Stimulated activated CD4-positive, alpha-beta T cell treated with anti-CD3 and anti-CD28 coated beads, Interleukin-15, amount 100 ng/mL, for 1 hour (primary cell): ENCODE measurements at regions not wholly inside any gene's neighbourhood (a gene's known extent, or its start where the extent isn't known, plus 50 kb on each side); places are given as distances from the start of the nearest gene placed in this dataset.
"Not testable (repeated sequence)": the region's sequence is repeated elsewhere in the genome, so short reads cannot be mapped to it uniquely, and the experiment has no call there.

Experiments
- DNase-seq, 2 donors: peaks; one replicate each; pipeline ENCODE4 v3.0.0-alpha.2; 2020; ENCODE audit warnings: low read depth in 1 of 2, low spot score in 1 of 2

DNA sequence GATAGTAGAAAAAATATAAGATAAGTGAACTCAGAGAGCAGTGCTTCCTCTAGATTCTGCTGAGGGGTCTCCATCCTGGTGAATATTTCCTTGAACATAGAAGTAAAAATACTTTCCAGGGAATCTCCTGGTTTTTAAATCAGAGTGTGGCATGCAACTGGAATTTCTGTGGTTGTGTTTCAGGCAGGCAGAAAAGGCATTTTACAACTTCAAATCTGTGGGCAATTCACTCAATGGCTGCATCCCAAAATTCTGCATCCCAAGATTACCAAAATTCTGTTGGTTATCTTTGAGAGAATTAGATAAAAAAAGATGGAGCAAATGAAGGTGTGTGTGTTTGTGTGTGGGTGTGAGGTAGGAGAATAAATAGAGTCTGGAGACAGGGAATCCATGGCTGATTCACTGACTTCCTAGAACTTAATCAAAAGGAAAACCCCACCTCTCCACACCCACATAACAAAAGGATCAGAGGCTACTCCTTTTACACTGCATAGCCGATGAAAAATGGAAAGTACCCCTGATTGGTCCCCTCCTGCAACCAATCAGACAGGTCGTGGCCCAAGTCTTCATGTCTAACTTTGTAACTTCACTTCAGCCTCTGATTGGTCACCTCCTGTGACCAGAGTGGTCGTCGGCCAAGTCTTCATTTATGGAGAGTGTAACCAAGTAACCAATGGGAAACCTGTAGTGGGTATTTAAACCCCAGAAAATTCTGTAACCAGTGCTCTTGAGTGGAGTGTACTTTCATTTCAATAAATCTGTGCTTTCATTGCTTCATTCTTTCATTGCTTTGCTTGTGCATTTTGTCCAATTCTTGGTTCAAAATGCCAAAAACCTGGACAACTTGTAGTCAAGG lies 112.8 kb downstream of the DLEU7 start:
- DNase-seq = no peak

DNA sequence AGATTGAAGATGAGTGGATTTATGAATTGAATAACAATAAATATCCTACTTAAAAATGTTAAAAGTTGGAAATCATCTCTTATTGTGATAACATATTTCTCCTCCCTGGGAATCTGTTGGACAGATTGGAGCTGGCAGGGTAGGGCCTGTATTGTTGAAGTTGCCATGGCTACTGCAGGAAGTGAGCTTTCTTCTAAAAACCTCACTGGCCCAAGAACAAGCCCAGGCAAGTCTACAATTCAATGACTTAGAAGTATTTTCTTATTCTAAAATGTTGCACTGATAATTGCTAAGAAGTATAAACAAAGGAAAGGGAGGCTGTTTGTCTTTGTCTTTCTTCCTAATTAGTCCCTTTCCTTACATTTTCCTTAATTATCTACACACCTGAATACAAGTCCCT lies 112.1 kb downstream of the DLEU7 start:
- DNase-seq = no peak

DNA sequence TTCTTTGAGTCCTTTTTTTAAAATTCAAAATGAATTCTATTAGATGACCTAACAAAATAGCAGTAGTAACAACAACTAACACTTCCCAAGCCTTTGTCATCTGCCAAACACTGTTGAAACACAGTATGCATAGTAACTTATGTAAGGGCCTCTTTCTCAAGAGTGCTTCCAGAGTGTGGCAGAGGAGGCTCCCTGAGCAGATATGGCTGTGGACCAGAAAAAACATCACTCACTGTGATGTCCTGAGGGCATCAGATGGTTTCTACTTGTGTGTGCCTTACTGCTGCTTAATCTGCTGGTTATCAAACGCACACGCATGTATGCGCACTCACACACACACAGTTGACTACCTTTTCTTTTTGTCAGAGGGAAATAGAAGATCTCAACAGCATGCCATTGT lies 110.8 kb downstream of the DLEU7 start:
- DNase-seq = no peak

DNA sequence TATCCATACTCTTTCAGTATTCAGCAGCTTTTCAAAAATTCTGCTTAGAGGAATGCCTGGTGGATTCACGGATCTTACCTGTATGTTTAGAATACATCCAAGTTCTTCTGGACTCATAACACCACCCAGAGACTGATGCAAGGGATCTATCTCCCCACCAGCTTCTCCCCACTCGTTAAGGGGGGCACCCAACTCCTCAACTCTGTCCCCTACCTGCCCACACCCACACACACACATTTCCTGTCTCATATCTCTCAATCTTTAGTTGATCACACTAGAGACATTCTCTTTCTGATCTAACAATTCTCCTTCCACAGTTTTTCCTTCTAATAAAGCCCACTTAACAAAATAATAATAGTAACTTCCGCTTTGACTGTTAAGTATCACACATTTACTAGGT lies 110.1 kb downstream of the DLEU7 start:
- DNase-seq = no peak

DNA sequence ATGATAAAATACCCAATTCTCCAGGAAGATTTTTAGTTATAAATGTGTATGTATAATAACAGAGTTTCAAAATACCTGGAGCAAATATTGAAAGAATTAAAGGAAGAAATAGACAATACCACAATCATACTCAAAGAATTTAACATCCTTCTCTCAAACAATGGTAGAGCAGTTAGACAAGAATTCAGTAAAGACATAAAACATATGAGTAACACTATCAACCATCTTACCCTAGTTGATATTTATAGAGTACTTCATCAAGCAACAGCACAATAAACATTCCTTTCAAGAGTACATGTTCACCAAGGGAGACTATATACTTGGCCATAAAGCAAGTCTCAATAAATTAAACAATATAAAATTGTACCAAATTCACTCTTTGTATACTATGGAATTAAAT lies 108.4 kb downstream of the DLEU7 start:
- DNase-seq = no peak

DNA sequence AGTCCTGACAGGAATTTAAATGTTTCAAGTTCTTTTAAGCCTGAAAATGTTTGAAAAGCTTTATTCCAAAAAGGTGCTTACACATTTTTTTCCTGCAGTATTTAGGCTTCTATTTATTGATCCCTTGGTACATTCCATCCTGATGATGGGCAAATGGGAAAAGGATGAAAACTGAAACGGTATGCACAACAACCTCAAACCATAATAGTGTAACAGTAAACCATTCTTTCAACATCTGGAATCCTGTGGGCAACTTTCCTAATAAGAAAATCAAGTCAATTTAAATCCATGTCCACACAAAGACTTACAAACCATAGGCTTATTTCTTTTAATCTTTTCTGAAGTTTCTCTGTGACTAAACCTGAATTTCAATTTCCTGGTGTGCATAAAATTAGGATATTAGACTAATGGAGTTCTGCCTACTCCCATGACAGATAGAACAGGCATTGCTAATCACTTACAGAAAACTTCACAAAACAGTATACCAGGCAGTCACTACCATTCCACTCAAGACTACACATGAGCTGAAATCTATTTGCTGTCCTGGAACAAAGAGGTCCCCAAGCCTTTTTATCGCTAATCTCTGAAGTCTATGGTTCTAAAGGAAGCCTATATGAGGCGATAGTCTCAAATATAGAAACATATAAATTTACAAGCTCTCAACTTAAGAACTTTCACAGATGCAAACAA lies 103.3 kb downstream of the DLEU7 start:
- no peak for DNase-seq

DNA sequence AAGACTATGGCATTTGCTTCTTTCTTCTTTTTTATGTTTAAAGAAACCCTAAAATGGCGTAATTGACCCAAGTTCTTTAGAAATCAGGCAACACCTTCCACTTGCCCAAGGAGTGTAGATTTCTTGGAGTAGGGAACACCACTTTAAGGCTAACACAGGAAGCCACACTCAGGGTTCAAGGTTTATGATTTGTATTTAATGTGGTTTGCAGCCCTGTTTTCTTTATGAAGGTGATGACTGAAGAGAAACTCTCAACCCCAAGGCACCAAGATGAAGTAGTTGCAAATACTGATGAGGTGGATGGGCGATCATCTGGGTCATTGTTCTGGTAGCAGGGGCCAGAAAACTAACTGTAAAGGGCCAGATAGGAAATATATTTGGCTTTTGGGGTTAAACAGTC lies 101.1 kb downstream of the DLEU7 start:
- DNase-seq = no peak

DNA sequence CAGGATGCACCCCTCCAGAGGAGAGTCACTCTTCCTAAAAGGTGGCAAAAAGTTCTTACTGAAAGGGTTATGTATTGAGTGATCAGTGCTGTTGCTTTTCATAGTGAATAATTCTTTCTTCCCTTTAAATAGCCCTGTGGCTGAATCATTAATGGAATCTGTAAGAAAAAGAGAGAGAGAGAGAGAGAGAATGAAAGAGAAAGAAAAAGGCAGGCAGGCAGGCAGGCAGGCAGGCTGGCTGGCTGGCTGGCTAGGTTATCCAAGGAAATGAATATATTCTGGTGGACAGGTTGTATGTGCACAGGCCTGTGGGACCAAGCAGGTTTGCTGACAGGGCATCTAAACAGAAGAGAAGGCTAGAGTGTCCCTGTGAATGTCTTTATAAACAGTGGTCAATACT lies 100.5 kb downstream of the DLEU7 start:
- no peak for DNase-seq

DNA sequence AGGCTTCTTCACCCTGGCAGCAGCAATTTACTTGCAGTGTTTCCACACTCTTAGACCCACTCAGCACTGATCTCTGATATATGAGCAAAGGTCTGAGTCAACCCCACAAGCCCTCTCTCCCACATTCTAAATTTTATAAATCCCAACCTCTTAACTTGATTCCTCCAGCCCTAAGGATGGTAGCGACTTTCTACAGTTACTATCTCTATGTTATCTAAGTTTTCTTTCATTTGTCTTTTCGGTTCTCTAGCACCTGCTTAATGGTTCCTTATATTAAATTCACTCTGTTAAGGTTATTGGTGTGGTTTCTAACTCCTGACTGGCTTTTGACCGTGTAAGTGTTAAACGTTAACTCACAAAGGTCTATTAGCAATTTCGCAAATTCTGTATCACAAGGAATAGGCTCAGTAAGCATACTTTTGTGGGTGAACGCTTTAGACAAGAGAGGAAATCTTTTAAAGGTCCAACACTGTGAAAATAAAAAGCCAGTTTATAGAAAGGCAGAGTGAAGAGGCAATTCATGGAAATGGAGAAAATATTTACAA lies 99.3 kb downstream of the DLEU7 start:
- no peak for DNase-seq

DNA sequence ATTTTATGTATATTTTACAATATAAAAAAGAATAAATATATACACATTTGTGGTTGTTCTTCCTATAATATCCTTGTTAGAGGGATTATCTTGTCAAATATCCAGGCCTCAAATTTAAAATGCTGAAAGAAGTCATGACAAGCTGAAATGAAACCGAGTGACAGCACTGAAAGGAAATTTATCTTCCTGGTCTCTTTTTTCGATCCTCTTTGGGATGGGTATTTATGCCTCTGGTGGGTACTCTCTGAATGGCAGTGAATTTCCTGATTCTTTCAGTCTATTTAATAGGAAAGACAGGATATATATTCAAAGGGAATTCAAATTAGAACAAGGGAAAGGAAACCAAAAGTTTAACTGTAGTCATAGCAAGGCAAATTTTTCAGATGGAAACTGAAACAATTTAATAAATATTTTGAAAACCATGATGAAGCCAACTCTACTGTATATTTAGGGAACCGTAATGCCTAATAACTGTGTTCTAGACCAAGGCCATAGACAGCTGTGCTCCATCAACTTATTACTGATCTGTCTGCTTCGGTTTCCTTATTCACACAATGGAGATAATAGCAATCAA lies 97.9 kb downstream of the DLEU7 start:
- DNase-seq = no peak

DNA sequence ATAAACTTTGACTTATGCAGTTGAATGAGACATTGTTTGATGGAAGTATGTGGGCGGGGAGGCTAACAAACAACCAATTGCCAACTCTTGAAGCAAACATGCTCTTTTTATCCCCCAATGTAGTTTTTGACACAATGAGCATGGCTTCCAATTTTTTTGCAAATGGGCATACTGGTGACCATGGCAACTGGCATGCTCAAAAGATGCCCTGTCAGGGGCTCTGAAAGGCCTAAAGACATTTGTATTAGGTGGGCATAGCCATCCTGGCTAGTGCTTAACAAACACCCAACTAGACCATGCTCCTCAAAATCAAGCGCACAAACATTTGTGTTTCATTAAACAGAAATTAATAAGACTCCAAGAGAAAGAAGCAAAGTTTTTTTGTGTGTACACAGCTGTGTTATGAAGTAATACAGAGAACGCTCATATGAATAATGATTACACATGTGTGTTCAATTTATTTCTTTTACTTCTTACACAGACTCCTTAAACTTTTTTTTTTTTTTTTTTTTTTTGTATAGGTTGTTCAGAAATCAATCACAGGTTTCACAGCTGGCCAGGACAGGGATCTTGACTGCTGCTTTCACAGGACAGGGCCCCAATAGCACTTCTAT lies 95.6 kb downstream of the DLEU7 start:
- no peak for DNase-seq

DNA sequence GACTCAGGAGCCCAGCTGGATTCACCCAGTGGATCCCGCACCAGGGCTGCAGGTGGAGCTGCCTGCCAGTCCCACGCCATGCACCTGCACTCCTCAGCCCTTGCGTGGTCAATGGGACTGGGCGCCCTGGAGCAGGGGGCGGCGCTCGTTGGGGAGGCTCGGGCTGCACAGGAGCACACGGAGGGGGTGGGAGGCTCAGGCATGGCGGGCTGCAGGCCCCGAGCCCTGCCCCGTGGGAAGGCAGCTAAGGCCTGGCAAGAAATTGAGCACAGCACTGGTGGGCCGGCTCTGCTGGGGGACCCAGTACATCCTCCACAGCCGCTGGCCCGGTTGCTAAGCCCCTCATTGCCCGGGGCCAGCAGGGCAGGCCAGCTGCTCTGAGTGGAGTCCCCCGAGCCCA lies 90.3 kb downstream of the DLEU7 start:
- DNase-seq = not testable (repeated sequence)

DNA sequence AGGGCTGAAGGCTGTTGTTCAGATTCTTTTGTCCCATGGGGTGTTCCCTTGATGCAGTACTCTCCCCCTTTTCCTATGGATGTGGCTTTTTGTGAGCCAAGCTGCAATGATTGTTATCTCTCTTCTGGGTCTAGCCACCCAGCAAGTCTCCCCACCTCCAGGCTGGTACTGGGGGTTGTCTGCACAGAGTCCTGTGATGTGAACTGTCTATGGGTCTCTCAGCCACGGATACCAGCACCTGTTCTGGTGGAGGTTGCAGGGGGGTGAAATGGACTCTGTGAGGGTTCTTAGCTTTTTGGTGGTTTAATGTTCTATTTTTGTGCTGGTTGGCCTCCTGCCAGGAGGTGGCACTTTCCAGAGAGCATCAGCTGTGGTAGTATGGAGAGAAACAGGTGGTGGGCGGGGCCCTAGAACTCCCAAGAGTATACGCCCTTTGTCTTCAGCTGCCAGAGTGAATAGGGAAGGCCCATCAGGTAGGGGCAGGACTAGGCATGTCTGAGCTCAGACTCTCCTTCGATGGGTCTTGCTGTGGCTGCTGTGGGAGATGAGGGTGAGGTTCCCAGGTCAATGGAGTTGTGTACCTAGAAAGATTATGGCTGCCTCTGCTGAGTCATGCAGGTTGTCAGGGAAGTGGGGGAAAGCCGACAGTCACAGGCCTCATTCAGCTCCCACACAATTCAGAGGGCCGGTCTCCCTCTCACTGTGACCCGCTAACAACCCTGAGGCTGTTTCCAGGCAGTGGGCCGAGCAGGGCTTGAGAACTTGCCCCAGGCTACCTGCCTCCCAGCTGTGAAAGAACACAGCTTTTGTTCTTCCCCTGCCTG lies 87.4 kb downstream of the DLEU7 start:
- not testable (repeated sequence) for DNase-seq

DNA sequence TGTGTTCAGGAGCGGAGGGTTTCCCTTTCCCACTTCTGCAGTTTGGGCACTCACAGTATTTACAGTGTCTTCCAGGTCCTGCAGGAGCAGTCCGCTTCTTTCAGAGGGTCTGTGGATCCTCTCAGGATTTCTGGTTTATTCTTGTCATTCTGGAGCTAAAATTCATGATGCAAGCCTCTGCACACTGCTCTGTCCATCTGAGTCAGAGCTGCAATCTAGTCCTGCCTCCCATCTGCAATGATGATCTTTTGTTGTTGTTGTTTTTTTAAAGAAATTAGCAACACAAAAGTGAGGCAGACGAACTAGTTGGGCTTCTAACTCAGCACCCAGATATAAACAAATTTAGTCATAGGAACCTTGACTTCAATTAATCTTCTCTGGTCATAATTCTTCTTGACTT lies 86.5 kb downstream of the DLEU7 start:
- DNase-seq = no peak

DNA sequence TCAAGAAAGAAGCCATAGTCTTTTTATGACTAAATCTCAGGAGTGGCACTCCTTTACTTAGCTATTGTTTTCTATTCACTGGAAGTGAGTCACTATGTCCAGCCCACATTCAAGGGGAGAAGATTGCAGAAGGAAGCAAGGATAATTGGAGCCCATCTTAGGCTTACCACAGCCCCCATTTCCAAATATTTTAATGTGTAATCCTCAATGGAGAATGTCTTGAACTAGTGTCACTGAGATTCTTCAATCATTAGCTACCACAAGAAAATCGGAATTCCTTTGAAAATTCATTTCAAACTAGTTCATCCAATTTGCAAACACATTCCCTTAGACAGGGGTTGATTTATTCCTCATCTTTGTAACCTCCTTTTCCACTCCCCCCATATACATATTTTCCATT lies 84.7 kb downstream of the DLEU7 start:
- no peak for DNase-seq

DNA sequence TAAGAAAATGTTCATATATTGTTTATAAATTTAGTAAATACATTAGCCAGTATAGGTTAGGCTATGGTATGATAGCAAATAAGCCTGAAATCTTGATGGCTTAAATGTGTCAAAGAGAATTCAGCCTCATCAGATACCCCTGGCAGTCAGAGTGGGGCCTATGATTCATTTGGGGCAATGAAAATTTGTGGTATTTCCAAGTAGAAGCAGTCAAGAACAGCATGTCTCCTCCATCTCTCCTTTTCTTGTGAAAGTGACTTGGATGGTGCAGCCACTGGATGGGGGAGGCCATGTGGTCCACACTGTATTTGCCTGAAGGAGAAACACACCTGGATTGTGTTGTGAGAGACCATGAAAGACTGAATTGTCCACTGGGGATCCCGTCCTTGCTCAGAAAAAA lies 82.7 kb downstream of the DLEU7 start:
- DNase-seq = no peak

DNA sequence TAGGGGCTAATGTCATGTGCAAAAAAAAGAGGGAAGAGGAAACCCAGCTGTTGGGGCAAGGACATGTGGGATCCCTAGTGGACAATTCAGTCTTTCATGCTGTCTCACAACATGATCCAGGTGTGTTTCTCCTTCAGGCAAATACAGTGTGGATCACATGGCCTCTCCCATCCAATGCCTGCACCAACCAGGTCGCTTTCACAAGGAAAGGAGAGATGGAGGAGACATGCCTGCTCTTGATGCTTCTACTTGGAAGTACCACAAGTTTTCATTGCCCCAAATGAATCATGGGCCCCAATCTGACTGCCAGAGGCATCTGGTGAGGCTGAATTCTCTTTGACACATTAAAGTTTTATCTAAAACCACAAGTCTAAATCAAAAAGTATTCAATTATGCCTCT lies 82.1 kb downstream of the DLEU7 start:
- DNase-seq = no peak

DNA sequence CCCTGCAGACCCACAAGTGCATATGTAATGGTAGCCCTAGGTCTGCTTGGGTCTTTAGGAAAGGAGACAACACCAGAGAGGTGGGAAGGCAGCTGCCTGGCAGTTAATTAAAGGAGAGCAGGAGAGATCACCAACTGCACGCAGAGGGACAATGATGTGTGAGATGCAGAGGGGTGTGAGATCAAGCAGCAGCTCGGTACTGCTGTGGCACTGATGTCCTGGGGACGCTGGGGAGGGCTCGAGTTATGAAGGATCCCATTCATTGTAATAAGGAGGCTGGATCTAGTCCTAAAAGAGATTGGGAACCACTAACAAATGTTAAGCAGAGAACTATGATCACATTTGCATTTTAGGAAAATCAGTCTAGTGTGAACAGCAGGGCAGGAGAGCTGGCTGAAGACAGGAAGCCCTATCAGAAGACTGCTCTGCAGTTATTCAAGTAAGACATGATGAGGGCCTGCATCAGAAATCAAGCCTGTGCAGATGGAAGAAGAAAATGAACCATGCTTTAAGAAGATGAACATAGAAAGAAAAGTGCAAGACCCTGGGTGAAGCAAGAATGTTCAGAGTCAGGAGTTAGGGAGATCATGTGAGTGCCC lies 80.4 kb downstream of the DLEU7 start:
- no peak for DNase-seq

DNA sequence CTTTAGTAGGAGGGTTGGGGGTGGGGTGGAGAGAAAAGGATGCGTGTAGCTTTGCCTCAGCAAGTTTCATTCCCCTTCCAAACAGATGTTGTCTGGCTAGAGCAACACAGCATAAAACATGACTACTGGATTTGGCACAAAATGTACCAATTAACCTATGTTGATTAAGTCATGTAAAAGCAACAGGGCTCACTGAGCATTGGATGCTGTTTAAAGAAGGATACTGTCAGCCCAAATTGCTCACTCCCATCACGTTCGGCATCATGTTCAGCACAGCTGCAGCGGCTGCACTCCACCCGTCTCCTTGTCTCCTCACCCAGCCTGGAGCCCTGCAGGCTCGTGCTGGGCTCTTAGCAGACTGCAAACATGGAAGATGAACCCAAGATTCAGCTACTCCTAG lies 77.5 kb downstream of the DLEU7 start:
- DNase-seq = no peak

DNA sequence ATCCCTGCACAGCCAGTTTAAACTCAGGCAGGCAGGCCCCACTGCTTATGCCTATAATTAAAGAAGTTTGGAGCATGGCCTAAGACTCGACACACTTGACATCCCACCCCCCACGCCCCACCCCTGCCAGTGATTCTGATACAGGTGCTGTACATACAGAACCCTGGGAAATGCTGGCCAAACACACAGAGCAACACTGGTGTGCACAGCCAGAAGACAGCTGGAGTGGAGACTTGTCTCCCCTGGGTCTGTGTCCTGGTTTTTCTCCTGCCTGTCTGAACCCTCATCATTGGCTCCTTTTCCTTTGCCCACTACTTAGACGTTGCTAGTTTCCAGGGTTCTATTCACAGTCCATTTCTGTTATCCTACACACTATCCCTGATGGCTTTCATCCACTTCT lies 76.8 kb downstream of the DLEU7 start:
- no peak for DNase-seq
